ENCODE measurements at regions not wholly inside any gene's neighbourhood (a gene's known extent, or its start where the extent isn't known, plus 50 kb on each side); places are given as distances from the start of the nearest gene placed in this dataset.

DNA sequence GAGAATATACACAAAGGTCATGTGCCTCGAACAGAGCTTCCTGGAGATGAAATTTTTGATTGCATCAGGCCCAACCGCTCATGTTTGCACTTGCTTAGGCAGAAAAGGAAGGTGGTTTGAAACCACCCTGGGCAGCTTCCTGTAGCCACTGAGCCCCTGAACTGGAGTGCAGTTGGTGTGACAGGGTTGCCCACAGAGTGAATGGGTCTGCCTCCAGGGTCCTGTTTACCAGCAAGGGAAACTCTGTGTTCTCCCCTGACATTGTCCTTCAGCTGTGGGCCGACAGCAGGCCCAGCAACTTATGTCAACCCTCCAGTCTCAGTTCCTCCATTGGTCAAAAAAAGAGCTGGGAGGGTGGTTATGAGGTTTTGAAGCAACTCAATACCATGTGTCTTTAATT, 289.6 kb downstream of the KIF4B start:
- no peak for DNase-seq

DNA sequence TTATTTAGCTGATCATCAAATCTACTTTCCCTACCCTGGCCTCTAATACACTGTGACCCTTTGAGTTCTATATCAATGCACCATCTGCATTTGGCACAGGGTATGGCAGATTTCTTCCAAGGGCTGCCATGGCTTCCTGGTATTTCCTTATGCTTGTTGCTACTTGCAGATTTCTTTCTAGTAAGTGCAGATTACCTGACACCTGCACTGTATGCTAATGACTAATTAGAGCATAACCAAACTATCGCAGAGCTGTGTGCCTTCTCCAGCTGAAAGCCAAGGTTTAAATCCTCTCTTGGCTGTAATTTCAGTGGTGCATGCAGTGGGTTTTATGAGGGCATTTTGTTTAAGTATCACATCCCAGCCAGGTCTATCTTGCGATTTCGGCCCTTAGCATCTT, 293.7 kb downstream of the KIF4B start:
- no peak for DNase-seq

GRCh38 chr5:155308289-155308688, 294.7 kb downstream of the KIF4B start:
- DNase-seq = no peak

- no peak for DNase-seq
Measured at GRCh38 chr5:155309021-155309746, 295.6 kb downstream of the KIF4B start.

GRCh38 chr5:155311721-155312120, 298.2 kb downstream of the KIF4B start:
- no peak for DNase-seq

DNA sequence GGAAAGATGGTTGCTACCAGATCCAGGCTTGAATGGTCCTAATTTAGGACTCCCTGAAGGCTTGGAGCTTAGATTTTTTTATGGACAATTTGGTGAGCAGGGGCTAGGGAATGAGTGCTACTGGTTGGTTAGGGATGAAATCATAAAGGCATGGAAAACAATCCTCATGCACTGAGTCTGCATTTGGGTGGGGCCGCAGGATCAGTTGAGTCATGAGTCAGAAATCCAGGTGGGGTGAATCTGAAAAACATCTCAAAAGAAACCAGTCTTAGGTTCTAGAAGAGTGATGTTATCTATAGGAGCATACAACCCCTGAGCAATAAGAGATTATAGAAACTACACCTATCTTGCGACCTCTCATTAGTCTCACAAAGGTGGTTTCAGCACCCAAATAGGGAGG, 300.0 kb downstream of the KIF4B start:
- no peak for DNase-seq

- DNase-seq = peak; percentile 2
Measured at GRCh38 chr5:155316070-155316714, 302.6 kb downstream of the KIF4B start.

- DNase-seq = no peak
Measured at GRCh38 chr5:155332618-155333017, 319.1 kb downstream of the KIF4B start.

- DNase-seq = no peak
Measured at GRCh38 chr5:155342956-155343355, 329.4 kb downstream of the KIF4B start.

DNA sequence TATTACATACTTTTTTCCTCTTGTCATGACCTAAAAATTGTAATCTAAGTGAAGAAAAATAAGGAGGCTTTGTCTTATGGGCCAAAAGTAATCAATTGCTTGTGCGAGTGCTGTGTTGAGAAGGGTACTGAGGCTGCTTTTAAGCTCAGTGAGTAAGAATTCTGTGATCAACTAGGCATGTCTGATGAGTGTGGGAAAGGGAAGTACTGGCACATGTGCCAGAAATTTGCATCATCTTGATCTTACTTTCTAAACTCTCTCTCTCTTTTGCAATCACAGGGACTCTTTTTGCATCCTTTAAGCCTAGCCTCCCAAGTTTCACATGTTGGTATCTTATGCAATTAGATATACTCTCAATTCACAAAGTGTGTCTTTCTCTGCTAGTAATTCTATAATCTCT, 329.9 kb downstream of the KIF4B start:
- no peak for DNase-seq

- no peak for DNase-seq
Measured at GRCh38 chr5:155353231-155353630, 339.7 kb downstream of the KIF4B start.

- DNase-seq = no peak
Measured at GRCh38 chr5:155366096-155366495, 352.5 kb downstream of the KIF4B start.

DNA sequence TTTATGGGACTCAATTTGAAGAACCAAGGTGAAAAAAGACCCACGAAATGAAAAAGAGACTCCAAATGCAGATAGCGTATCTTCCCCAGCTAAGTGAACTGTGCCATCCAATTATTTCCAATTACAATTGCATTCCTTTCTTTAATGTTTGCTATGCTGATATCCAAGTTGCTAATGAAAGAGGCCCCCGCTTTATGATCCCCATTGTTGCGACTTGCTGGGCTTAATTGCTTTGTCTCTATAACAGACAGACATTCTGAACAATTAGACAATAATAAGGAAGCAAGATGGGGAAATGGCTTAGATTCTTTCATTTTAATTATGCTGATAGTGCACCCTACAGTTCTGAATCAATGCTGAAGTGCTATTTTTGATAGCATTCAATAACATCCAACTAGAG, 354.3 kb downstream of the KIF4B start:
- no peak for DNase-seq

DNA sequence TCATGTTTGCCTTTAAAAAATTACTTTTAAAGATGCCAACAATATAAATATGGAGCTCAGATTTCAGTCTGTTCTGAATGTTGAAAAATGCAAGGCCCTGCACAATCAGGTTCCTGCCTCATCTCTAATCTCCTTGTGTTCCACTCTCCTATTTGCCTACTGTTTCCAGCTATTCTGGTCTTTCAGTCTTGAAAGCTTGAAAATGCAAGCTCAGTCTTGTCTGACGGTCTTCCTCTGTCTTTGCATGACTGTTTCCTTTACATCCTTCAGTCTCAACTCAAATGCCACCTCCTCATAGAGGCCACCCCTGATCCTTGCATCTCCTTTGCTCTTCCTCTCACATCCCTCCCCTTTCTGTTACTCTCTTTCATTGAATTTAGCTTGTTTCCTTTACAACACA, 354.9 kb downstream of the KIF4B start:
- DNase-seq = no peak

GRCh38 chr5:155380480-155380879, 366.9 kb downstream of the KIF4B start:
- DNase-seq = no peak

DNA sequence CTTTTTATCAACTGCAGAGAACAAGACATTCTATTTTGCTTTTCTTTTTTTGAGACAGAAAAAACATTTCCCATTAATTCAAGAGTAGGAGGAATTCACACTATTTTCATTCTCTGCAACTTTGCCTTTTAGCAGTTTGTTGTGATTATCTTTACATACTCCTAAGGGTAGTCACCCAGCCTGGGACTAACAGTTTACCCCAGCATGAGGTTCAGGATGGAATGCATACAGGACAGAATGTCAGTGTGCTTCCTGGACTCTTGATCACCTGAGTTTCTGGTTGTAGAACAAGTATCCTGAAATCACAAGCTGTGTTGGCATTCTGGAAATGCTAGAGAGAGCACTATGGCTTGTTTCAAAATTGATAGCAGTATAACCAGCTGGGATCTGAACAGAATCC, 368.1 kb downstream of the KIF4B start:
- DNase-seq = no peak

DNA sequence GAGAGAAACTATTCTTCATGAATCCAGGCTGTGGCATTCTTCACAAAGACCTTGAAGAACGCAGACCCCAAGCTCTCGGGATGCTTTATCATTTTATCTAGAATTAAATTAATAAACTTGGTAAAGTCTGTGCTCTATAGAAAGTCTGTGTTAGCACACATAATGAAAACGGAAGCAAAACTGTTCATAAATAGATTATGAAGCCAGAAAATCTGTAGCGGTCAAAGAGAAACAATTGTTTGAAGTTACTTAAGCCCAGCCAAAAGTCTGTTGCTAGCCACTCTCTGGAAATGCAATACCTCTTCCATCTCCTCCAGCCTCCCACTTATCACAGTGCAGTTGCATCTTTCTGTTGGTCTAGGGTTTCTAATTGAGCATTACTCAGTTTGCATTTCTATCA, 375.9 kb downstream of the KIF4B start:
- no peak for DNase-seq

DNA sequence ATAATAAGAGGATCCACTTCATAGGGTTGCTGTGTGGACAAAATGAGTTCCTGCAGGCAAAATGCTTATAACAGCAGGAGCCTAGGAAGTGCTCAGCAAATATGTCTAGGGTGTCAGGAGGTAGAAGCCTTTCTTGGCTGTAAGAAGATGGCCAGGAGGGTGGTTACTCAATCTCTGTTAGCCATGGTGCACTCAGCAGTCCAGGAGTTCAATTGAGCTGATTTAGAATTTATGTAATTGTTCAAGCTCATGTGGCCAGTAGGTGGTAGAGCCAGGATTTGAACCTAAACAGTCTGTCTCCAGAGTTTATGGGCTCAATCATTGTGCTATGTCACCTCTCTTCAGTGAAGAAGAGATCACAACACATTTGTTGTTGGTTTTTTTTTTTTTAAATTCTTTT, 381.2 kb downstream of the KIF4B start:
- no peak for DNase-seq

DNA sequence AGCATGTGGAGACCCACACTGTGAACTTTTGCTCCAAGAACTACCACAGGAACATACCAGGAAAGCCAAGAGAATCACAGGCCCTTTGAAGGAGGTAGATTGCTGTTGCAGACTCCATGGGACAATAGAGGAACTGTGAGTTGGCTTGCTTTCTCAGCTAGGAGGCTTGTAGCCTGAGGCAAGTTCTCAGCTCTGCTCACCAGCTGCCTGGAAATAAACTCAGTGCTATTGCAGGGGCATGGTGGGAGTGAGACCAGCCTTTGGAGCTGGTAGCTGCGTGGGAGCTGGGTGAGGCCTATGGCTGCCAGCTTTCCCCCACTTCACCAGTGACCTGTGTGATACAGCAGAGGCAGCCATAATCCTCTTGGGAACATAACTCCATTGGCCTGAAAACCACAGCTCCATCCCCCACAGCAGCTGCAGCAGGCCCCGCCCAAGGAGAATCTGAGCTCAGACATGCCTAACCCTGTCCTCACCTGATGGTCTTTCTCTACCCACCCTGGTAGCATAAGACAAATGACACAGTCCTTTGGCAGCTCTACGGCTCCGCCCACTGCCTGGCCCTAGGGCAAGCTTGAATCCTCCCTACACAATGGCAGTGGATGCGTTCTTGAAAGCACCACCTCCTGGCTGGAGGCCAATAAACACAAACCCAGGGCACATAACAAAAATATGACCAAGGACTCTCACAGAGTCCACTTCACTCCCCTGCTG, 389.5 kb downstream of the KIF4B start:
- DNase-seq = no peak

GRCh38 chr5:155406815-155407214, 393.3 kb downstream of the KIF4B start:
- DNase-seq = no peak

GRCh38 chr5:155408465-155408864, 394.9 kb downstream of the KIF4B start:
- no peak for DNase-seq

- no peak for DNase-seq
Measured at GRCh38 chr5:155416765-155417164, 403.2 kb downstream of the KIF4B start.

DNA sequence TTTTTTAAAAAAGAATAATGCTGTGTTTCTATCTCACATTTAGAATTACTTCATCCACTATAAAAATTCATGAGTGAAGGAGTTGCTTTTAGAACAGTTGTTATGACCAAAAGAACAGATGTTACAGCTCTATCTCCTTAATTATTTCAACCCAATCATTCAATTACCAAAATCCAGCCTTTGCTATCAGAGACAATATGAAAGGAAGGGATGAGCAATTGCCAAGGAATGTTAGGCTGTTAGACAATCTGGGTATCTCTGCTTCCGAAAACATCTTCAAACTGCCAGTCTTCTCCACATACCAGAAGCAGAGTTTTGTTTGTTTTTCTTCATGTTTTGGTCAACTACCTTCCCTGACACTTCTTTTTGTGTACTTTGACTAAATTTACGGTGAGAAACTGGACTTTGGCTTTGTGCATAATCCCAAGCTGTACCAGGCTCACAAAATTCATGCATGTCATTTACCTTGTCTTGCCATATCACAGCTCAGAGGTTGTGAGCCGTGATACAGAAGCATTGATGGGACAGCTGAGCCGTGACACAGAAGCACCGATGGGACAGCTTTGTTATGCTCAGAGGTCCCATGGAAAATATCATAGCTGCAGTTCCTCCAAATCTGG, 405.5 kb downstream of the KIF4B start:
- peak; percentile 6 for DNase-seq

GRCh38 chr5:155430192-155430591, 416.6 kb downstream of the KIF4B start:
- DNase-seq = no peak

All from eye (tissue), 1 donor.